Testis (tissue), 2 donors: ENCODE measurements at regions not wholly inside any gene's neighbourhood (a gene's known extent, or its start where the extent isn't known, plus 50 kb on each side); places are given as distances from the start of the nearest gene placed in this dataset.

Experiments
- CTCF ChIP-seq, 3 experiments: fragments of 450-650 bp in 2 of 3; fragments of 200-600 bp in 1 of 3; sonication (generic) in 1 of 3; IDR thresholded peaks; one replicate each; pipeline ENCODE4 v1.5.1; 2016 to 2019; ENCODE audit warnings: antibody characterized with exemption in 3 of 3, mild to moderate bottlenecking in 2 of 3, moderate library complexity in 1 of 3
- POLR2A ChIP-seq: fragments of 450-650 bp; IDR thresholded peaks from one replicate; pipeline ENCODE4 v1.6.1; 2017; ENCODE audit warnings: antibody characterized with exemption, mild to moderate bottlenecking, moderate library complexity

GRCh38 chr5:117860550-117860949 is 1127.8 kb downstream of the DTWD2 start:
- TF ChIP-seq CTCF (IDR thresholded peaks at IDR 0.05), result no peak
- TF ChIP-seq POLR2A, result no peak
